D721Med (cell line): ENCODE measurements at regions not wholly inside any gene's neighbourhood (a gene's known extent, or its start where the extent isn't known, plus 50 kb on each side); places are given as distances from the start of the nearest gene placed in this dataset.

Experiments used
- DNase-seq: peaks from one replicate; pipeline ENCODE4 v3.0.0; 2011; ENCODE audit warnings: low spot score; ENCODE audit not compliant: insufficient read length
- FAIRE-seq: peaks from 2 replicates; lab custom pipeline; 2011; peaks lifted over from hg19 to GRCh38; lab: Jason Lieb, UNC
- CTCF ChIP-seq: IDR thresholded peaks from 2 replicates; pipeline ENCODE4 v1.5.1; 2012; ENCODE audit warnings: mild to moderate bottlenecking, control low read depth; ENCODE audit not compliant: insufficient read depth; ENCODE audit errors: missing control alignments

- FAIRE-seq (no peak), DNase-seq (no peak)
- no peak for TF ChIP-seq CTCF
Measured at GRCh38 chr1:239884796-239885195, 206.9 kb upstream of the FMN2 start.

- FAIRE-seq (no peak), DNase-seq (no peak)
- no peak for TF ChIP-seq CTCF
Measured at GRCh38 chr1:239886266-239886665, 205.4 kb upstream of the FMN2 start.

- FAIRE-seq (no peak), DNase-seq (no peak)
- no peak for TF ChIP-seq CTCF
Measured at GRCh38 chr1:239888639-239889038, 203.0 kb upstream of the FMN2 start.

- TF ChIP-seq CTCF, result no peak
- FAIRE-seq, result peak; percentile 74
- DNase-seq, result no peak
Measured at GRCh38 chr1:239891621-239892358, 199.9 kb upstream of the FMN2 start.

DNA sequence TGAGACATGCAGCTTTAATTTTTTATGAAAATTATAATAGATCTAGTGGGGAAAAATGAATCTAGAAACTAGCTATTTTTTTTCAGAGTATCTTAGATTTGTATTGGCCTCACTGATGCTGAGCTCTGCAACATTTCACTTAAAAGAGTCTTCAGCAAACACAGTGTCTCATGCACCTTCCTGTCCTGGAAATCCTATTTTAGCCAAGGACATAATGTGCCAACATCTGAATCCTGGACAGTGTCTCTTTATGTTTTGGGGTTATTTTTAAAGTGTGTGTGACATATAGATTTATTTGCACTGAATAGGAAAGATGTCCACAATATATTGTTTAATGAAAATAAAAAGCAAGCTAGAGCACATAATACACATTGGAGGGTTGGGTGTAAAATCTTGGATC is 199.1 kb upstream of the FMN2 start:
- no peak for TF ChIP-seq CTCF
- no peak for FAIRE-seq
- no peak for DNase-seq

GRCh38 chr1:239893127-239893731 is 198.5 kb upstream of the FMN2 start:
- DNase-seq, result no peak
- no peak for FAIRE-seq
- TF ChIP-seq CTCF, result no peak

DNA sequence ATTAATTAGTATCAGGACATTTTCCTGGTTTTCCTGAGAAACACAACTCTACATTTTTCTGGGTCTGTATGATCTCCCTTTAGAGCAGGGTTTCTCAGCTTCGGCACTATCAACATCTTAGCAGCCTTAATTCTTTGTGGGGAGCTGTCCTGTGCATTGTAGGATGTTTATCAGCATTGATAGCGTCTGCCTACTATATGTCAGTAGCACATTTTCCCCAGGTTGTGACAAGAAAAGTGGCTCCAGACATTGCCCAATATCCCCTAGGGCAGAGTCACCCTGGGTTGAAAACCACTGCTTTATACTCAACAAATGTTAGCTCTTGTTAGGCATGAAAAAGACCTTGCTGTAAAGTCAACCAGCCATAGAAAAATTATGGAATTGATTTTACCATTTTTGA is 195.1 kb upstream of the FMN2 start:
- DNase-seq, result no peak
- no peak for FAIRE-seq
- no peak for TF ChIP-seq CTCF
